ENCODE measurements at regions not wholly inside any gene's neighbourhood (a gene's known extent, or its start where the extent isn't known, plus 50 kb on each side); places are given as distances from the start of the nearest gene placed in this dataset.
"Not testable (repeated sequence)": the region's sequence is repeated elsewhere in the genome, so short reads cannot be mapped to it uniquely, and the experiment has no call there.

GRCh38 chr3:79957066-79957465 lies 189.3 kb upstream of the ROBO1 start (continued):
- TF ChIP-seq, protein P1, sequence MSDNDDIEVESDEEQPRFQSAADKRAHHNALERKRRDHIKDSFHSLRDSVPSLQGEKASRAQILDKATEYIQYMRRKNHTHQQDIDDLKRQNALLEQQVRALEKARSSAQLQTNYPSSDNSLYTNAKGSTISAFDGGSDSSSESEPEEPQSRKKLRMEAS (IDR thresholded peaks at IDR 0.05), result no peak
- TF ChIP-seq HNF4G (IDR thresholded peaks at IDR 0.05), result no peak
- TF ChIP-seq FOXA2 (IDR thresholded peaks at IDR 0.05), result no peak
- TF ChIP-seq RAD21 (IDR thresholded peaks at IDR 0.05), result no peak
- TF ChIP-seq EGR1 (IDR thresholded peaks at IDR 0.05; ENCODE audit: low read depth in 2 of 2), result no peak
- no peak for TF ChIP-seq GABPA (IDR thresholded peaks at IDR 0.05 in 1 of 2, conservative IDR thresholded peaks at IDR 0.05 in 1 of 2)
- no peak for TF ChIP-seq ATF3 (IDR thresholded peaks at IDR 0.05)
- no peak for TF ChIP-seq SP1 (IDR thresholded peaks at IDR 0.05)
- no peak for TF ChIP-seq JUND (IDR thresholded peaks at IDR 0.05)
- no peak for TF ChIP-seq FOXA1 (IDR thresholded peaks at IDR 0.05)

GRCh38 chr3:79954756-79955155 lies 187.0 kb upstream of the ROBO1 start:
- 74% methylated on average over 5 of the region's 5 CpGs for WGBS
- Histone ChIP-seq H3K27ac (ENCODE audit: low read depth in 1 of 2, low read length in 2 of 2) (no peak overlapping the region), H3K4me1 (ENCODE audit: control insufficient read depth in 4 of 4, insufficient read depth in 4 of 4, low read length in 3 of 4) (no peaks in the 10 kb centered on the region), H3K9ac (ENCODE audit: low read depth in 1 of 2, low read length in 2 of 2) (no peak overlapping the region), H3K36me3 (ENCODE audit: control insufficient read depth in 4 of 4, insufficient read depth in 3 of 4, low read depth in 1 of 4, low read length in 3 of 4) (no peaks in the 10 kb centered on the region), H3K9me3 (ENCODE audit: control insufficient read depth in 4 of 4, low read length in 3 of 4) (no peaks in the 10 kb centered on the region), H3K4me3 (ENCODE audit: low read depth in 1 of 3, low read length in 3 of 3) (no peak overlapping the region), H3K27me3 (ENCODE audit: control insufficient read depth in 4 of 4, insufficient read depth in 4 of 4, low read length in 3 of 4) (no peaks in the 10 kb centered on the region)
- no peak for DNase-seq (ENCODE audit: low spot score)
- TF ChIP-seq YY1 (IDR thresholded peaks at IDR 0.05) (no peak), ATF3 (IDR thresholded peaks at IDR 0.05) (no peak), GABPA (IDR thresholded peaks at IDR 0.05 in 1 of 2, conservative IDR thresholded peaks at IDR 0.05 in 1 of 2) (no peak), REST (IDR thresholded peaks at IDR 0.05) (no peak), CTCF (IDR thresholded peaks at IDR 0.05; ENCODE audit: low read depth, low read length, missing input control) (no peak)

DNA sequence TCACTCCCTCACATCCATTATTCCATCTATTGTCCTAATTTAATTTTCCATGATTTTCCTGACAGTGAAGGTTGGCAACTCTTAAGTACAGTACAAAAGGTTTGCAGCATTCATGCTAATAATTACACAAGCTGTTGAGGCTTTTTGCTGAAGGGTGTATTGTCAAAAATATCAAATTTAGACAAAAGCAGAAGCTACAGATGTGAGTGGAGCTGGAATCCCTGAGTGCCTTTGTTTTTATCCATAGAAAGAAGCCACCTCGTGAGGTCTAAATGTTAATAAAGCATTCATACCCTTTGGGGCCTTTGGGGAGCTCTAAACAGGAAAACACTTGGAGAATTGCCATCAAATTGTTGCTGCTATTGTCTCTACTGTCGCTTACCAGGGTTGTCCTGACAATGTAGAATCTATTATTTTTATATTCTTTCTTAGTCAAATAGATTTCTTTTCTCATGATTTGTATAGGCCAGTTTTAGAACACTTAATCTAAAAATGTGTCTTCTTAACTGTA lies 185.8 kb upstream of the ROBO1 start:
- Histone ChIP-seq H3K9me3 (ENCODE audit: control insufficient read depth in 4 of 4, low read length in 3 of 4) (no peaks in the 10 kb centered on the region), H3K27me3 (ENCODE audit: control insufficient read depth in 4 of 4, insufficient read depth in 4 of 4, low read length in 3 of 4) (no peaks in the 10 kb centered on the region), H3K4me1 (ENCODE audit: control insufficient read depth in 4 of 4, insufficient read depth in 4 of 4, low read length in 3 of 4) (no peaks in the 10 kb centered on the region), H3K27ac (ENCODE audit: low read depth in 1 of 2, low read length in 2 of 2) (no peak overlapping the region), H3K4me3 (ENCODE audit: low read depth in 1 of 3, low read length in 3 of 3) (no peak overlapping the region), H3K36me3 (ENCODE audit: control insufficient read depth in 4 of 4, insufficient read depth in 3 of 4, low read depth in 1 of 4, low read length in 3 of 4) (no peaks in the 10 kb centered on the region), H3K9ac (ENCODE audit: low read depth in 1 of 2, low read length in 2 of 2) (no peak overlapping the region)
- TF ChIP-seq REST (IDR thresholded peaks at IDR 0.05), result no peak
- TF ChIP-seq FOXA1 (IDR thresholded peaks at IDR 0.05), result no peak
- no peak for TF ChIP-seq RAD21 (IDR thresholded peaks at IDR 0.05)
- TF ChIP-seq GABPA (IDR thresholded peaks at IDR 0.05 in 1 of 2, conservative IDR thresholded peaks at IDR 0.05 in 1 of 2), result no peak
- no peak for TF ChIP-seq HNF4G (IDR thresholded peaks at IDR 0.05)
- no peak for TF ChIP-seq RXRA (IDR thresholded peaks at IDR 0.05)
- TF ChIP-seq NR2F2 (IDR thresholded peaks at IDR 0.05), result no peak
- no peak for TF ChIP-seq JUND (IDR thresholded peaks at IDR 0.05)
- no peak for TF ChIP-seq TAF1 (conservative IDR thresholded peaks at IDR 0.05)
- no peak for TF ChIP-seq EGR1 (IDR thresholded peaks at IDR 0.05; ENCODE audit: low read depth in 2 of 2)
- 47% methylated on average over 2 of the region's 2 CpGs for whole genome bisulfite sequencing
- DNase-seq (ENCODE audit: low spot score), result no peak

DNA sequence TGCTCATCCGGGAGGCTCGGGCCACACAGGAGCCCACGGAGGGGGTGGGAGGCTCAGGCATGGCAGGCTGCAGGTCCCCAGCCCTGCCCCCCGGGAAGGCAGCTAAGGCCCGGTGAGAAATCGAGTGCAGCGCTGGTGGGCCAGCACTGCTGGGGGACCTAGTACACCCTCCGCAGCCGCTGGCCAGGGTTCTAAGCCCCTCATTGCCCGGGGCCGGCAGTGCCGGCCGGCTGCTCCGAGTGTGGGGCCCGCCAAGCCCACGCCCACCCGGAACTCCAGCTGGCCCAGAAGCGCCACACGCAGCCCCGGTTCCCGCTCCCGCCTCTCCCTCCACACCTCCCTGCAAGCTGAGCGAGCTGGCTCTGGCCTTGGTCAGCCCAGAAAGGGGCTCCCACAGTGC lies 183.6 kb upstream of the ROBO1 start:
- H3K4me1 ChIP-seq (ENCODE audit: control insufficient read depth in 4 of 4, insufficient read depth in 4 of 4, low read length in 3 of 4); DNase-seq (ENCODE audit: low spot score); H3K9ac ChIP-seq (ENCODE audit: low read depth in 1 of 2, low read length in 2 of 2); H3K4me3 ChIP-seq (ENCODE audit: low read depth in 1 of 3, low read length in 3 of 3); H3K36me3 ChIP-seq (ENCODE audit: control insufficient read depth in 4 of 4, insufficient read depth in 3 of 4, low read depth in 1 of 4, low read length in 3 of 4); H3K27ac ChIP-seq (ENCODE audit: low read depth in 1 of 2, low read length in 2 of 2); H3K27me3 ChIP-seq (ENCODE audit: control insufficient read depth in 4 of 4, insufficient read depth in 4 of 4, low read length in 3 of 4); H3K9me3 ChIP-seq (ENCODE audit: control insufficient read depth in 4 of 4, low read length in 3 of 4): not testable (repeated sequence)
- 90% methylated on average over 23 of the region's 23 CpGs for WGBS
